ENCODE measurements at regions not wholly inside any gene's neighbourhood (a gene's known extent, or its start where the extent isn't known, plus 50 kb on each side); places are given as distances from the start of the nearest gene placed in this dataset.

GRCh38 chr1:65728504-65728903, 64.2 kb upstream of the PDE4B start:
- intact Hi-C loops (cut with DNase I) = no loop called here
- DNase-seq = no peak

DNA sequence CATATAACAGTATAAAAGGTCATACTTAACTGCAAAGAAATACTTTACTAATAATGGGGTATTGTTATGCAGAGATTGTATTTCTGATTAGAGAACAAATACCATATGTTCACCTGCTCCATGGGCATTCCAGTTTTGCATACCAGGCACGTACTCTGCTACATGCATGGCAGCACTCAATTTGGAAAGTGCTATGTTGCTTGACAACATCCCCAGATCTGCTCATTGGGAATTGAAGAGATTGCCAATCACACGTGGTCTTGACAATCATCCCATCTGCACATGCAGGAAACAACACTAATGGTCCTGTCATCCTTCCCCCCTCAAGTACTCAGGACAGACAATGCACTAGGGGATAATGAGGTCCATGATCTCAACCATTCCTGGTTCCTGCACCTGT, 63.4 kb upstream of the PDE4B start:
- DNase-seq = no peak
- intact Hi-C loops (cut with DNase I) = no loop called here

GRCh38 chr1:65734979-65735378, 57.7 kb upstream of the PDE4B start:
- intact Hi-C loops (cut with DNase I) = no loop called here
- no peak for DNase-seq

- DNase-seq = no peak
- intact Hi-C loops (cut with DNase I) = no loop called here
These were observed 50.7 kb upstream of the PDE4B start for GRCh38 chr1:65741993-65742392.

All from posterior cingulate gyrus (tissue), 11 donors.